Activated effector memory CD4-positive, alpha-beta T cell treated with Interleukin-2 at 50 U/mL for 16 hours (primary cell): ENCODE measurements at regions not wholly inside any gene's neighbourhood (a gene's known extent, or its start where the extent isn't known, plus 50 kb on each side); places are given as distances from the start of the nearest gene placed in this dataset.

Source experiments
- DNase-seq: peaks from one replicate; pipeline ENCODE4 v3.0.0-alpha.2; 2020

- DNase-seq = no peak
These were observed 254.9 kb upstream of the IGF1R start for GRCh38 chr15:98393471-98393870.

GRCh38 chr15:98394546-98394945 lies 253.8 kb upstream of the IGF1R start:
- DNase-seq = no peak

- DNase-seq = no peak
These were observed 252.2 kb upstream of the IGF1R start for GRCh38 chr15:98395974-98396610.

- no peak for DNase-seq
These were observed 250.9 kb upstream of the IGF1R start for GRCh38 chr15:98397419-98397818.

GRCh38 chr15:98398056-98398455 lies 250.3 kb upstream of the IGF1R start:
- DNase-seq = no peak

GRCh38 chr15:98398886-98399285 lies 249.5 kb upstream of the IGF1R start:
- no peak for DNase-seq

- no peak for DNase-seq
These were observed 248.2 kb upstream of the IGF1R start for GRCh38 chr15:98400120-98400519.

- DNase-seq = no peak
These were observed 247.3 kb upstream of the IGF1R start for GRCh38 chr15:98401029-98401428.

- no peak for DNase-seq
These were observed 245.9 kb upstream of the IGF1R start for GRCh38 chr15:98402486-98402885.

GRCh38 chr15:98403169-98403568 lies 245.2 kb upstream of the IGF1R start:
- no peak for DNase-seq

- no peak for DNase-seq
These were observed 244.8 kb upstream of the IGF1R start for GRCh38 chr15:98403569-98403968.

GRCh38 chr15:98405013-98405412 lies 243.3 kb upstream of the IGF1R start:
- no peak for DNase-seq

- no peak for DNase-seq
These were observed 240.1 kb upstream of the IGF1R start for GRCh38 chr15:98408231-98408630.

GRCh38 chr15:98410328-98410727 lies 238.0 kb upstream of the IGF1R start:
- no peak for DNase-seq

GRCh38 chr15:98412852-98413251 lies 235.5 kb upstream of the IGF1R start:
- no peak for DNase-seq

GRCh38 chr15:98413933-98414546 lies 234.3 kb upstream of the IGF1R start:
- no peak for DNase-seq

GRCh38 chr15:98416222-98416855 lies 232.0 kb upstream of the IGF1R start:
- no peak for DNase-seq

- no peak for DNase-seq
These were observed 231.0 kb upstream of the IGF1R start for GRCh38 chr15:98417346-98417745.

- no peak for DNase-seq
These were observed 230.2 kb upstream of the IGF1R start for GRCh38 chr15:98418122-98418521.

- no peak for DNase-seq
These were observed 229.1 kb upstream of the IGF1R start for GRCh38 chr15:98419173-98419780.

- DNase-seq = no peak
These were observed 227.5 kb upstream of the IGF1R start for GRCh38 chr15:98420837-98421236.

GRCh38 chr15:98421419-98422129 lies 226.8 kb upstream of the IGF1R start:
- peak; percentile 33 for DNase-seq

GRCh38 chr15:98422130-98422478 lies 226.2 kb upstream of the IGF1R start:
- no peak for DNase-seq

- DNase-seq = no peak
These were observed 223.2 kb upstream of the IGF1R start for GRCh38 chr15:98425173-98425572.
